ENCODE measurements at regions not wholly inside any gene's neighbourhood (a gene's known extent, or its start where the extent isn't known, plus 50 kb on each side); places are given as distances from the start of the nearest gene placed in this dataset.

- Mint-ChIP-seq H3K9me3 (ENCODE audit: low read depth, unreplicated experiment) (peaks cover 24% of the 10 kb centered on the region), H3K4me1 (ENCODE audit: low read depth, unreplicated experiment) (no peaks in the 10 kb centered on the region), H3K36me3 (ENCODE audit: insufficient read depth, unreplicated experiment) (no peaks in the 10 kb centered on the region), H3K27me3 (ENCODE audit: unreplicated experiment) (no peaks in the 10 kb centered on the region), H3K27ac (ENCODE audit: unreplicated experiment) (no peak overlapping the region), H3K4me3 (ENCODE audit: low read depth, unreplicated experiment) (no peak overlapping the region)
- BruUV-seq (replicated peaks) = no TSS peak
- TF ChIP-seq CTCF (IDR thresholded peaks at IDR 0.05; ENCODE audit: unreplicated experiment) = no peak
- CTCF ChIA-PET = no interaction called here
- DNase-seq = no peak
- intact Hi-C loops (cut with micrococcal nuclease; ENCODE audit: unreplicated experiment) = no loop called here
Observed at GRCh38 chr16:6343157-6343556, 989.5 kb upstream of the RBFOX1 start.

- Mint-ChIP-seq H3K27me3 (ENCODE audit: unreplicated experiment) (no peaks in the 10 kb centered on the region), H3K9me3 (ENCODE audit: low read depth, unreplicated experiment) (peaks cover 27% of the 10 kb centered on the region), H3K27ac (ENCODE audit: unreplicated experiment) (no peak overlapping the region), H3K4me1 (ENCODE audit: low read depth, unreplicated experiment) (no peaks in the 10 kb centered on the region), H3K4me3 (ENCODE audit: low read depth, unreplicated experiment) (no peak overlapping the region), H3K36me3 (ENCODE audit: insufficient read depth, unreplicated experiment) (no peaks in the 10 kb centered on the region)
- intact Hi-C loops (cut with micrococcal nuclease; ENCODE audit: unreplicated experiment) = no loop called here
- DNase-seq = no peak
- TF ChIP-seq CTCF (IDR thresholded peaks at IDR 0.05; ENCODE audit: unreplicated experiment) = no peak
- CTCF ChIA-PET = no interaction called here
- no TSS peak for BruUV-seq (replicated peaks)
Observed at GRCh38 chr16:6341981-6342380, 990.7 kb upstream of the RBFOX1 start.

DNA sequence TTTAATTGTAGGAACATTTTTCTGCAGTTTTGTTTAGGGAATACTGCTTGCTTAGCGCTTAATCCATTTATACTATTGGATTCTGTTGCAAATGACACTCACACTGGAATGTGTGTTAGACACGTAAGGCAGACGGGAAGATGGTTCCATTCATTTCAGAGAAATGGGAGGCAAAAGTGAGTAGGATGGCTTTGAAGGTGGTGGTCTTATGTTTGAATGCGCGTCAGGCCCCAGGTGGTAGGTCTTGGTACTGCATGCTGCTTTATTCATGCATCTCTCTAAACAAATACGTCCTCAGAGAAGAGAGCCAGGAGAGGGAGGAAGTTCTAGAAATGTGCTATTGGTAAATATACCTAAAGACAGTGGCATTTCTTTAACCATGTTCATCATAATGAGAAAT is 997.6 kb upstream of the RBFOX1 start:
- H3K9me3 Mint-ChIP-seq (ENCODE audit: low read depth, unreplicated experiment) = peaks cover 18% of the 10 kb centered on the region
- no peak overlapping the region for H3K4me3 Mint-ChIP-seq (ENCODE audit: low read depth, unreplicated experiment)
- DNase-seq = peak; percentile 18
- TF ChIP-seq CTCF (IDR thresholded peaks at IDR 0.05; ENCODE audit: unreplicated experiment) = peak; percentile 59
- CTCF ChIA-PET = no interaction called here
- H3K27ac Mint-ChIP-seq (ENCODE audit: unreplicated experiment) = no peak overlapping the region
- H3K36me3 Mint-ChIP-seq (ENCODE audit: insufficient read depth, unreplicated experiment) = peaks cover 4% of the 10 kb centered on the region
- intact Hi-C loops (cut with micrococcal nuclease; ENCODE audit: unreplicated experiment) = no loop called here
- no peaks in the 10 kb centered on the region for H3K27me3 Mint-ChIP-seq (ENCODE audit: unreplicated experiment)
- no peaks in the 10 kb centered on the region for H3K4me1 Mint-ChIP-seq (ENCODE audit: low read depth, unreplicated experiment)
- no TSS peak for BruUV-seq (replicated peaks)

DNA sequence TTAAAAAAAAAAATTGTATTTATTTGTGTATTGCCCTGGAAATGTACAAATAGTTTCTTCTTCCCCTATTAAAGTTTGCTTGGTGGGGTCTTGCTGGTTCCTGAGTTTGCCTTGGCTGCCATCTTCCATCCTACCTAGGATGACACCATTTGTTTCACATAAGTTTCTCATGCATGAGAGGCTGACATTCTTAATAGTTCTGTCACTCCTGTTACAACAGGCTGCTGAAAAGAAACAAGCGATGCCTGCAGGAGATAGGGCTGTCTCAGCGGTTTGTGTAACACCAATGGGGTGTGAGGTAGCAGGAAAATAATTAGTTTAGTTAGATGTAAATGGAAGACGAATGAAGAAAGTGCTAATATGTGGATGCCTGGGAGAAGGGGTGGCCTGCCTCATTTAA is 1000.9 kb upstream of the RBFOX1 start:
- H3K4me1 Mint-ChIP-seq (ENCODE audit: low read depth, unreplicated experiment) = no peaks in the 10 kb centered on the region
- no TSS peak for BruUV-seq (replicated peaks)

More for the DNA sequence above, 1000.9 kb upstream of the RBFOX1 start:
- H3K4me3 Mint-ChIP-seq (ENCODE audit: low read depth, unreplicated experiment) = no peak overlapping the region
- no peaks in the 10 kb centered on the region for H3K27me3 Mint-ChIP-seq (ENCODE audit: unreplicated experiment)
- no peak for TF ChIP-seq CTCF (IDR thresholded peaks at IDR 0.05; ENCODE audit: unreplicated experiment)
- H3K27ac Mint-ChIP-seq (ENCODE audit: unreplicated experiment) = no peak overlapping the region
- no peak for DNase-seq
- H3K9me3 Mint-ChIP-seq (ENCODE audit: low read depth, unreplicated experiment) = peaks cover 11% of the 10 kb centered on the region
- H3K36me3 Mint-ChIP-seq (ENCODE audit: insufficient read depth, unreplicated experiment) = peaks cover 4% of the 10 kb centered on the region
- intact Hi-C loops (cut with micrococcal nuclease; ENCODE audit: unreplicated experiment) = no loop called here
- CTCF ChIA-PET = no interaction called here

Measured in Calu3 (cell line).